ENCODE measurements at regions not wholly inside any gene's neighbourhood (a gene's known extent, or its start where the extent isn't known, plus 50 kb on each side); places are given as distances from the start of the nearest gene placed in this dataset.

- DNase-seq (ENCODE audit: extremely low read depth, low read depth) = no peak
- no peak for TF ChIP-seq CTCF (IDR thresholded peaks at IDR 0.05; ENCODE audit: low read depth, low read length, missing control alignments)
- no peak overlapping the region for H3K4me3 ChIP-seq (replicated peaks; ENCODE audit: low read depth, low read length)
These were observed 371.2 kb upstream of the NBEA start for GRCh38 chr13:34570698-34571353.

- TF ChIP-seq CTCF (IDR thresholded peaks at IDR 0.05; ENCODE audit: low read depth, low read length, missing control alignments) = no peak
- H3K4me3 ChIP-seq (replicated peaks; ENCODE audit: low read depth, low read length) = no peak overlapping the region
- no peak for DNase-seq (ENCODE audit: extremely low read depth, low read depth)
These were observed 370.4 kb upstream of the NBEA start for GRCh38 chr13:34571716-34572115.

GRCh38 chr13:34577051-34577450 lies 365.0 kb upstream of the NBEA start:
- DNase-seq (ENCODE audit: extremely low read depth, low read depth) = peak; percentile 6
- no peak overlapping the region for H3K4me3 ChIP-seq (replicated peaks; ENCODE audit: low read depth, low read length)
- TF ChIP-seq CTCF (IDR thresholded peaks at IDR 0.05; ENCODE audit: low read depth, low read length, missing control alignments) = no peak

- no peak overlapping the region for H3K4me3 ChIP-seq (replicated peaks; ENCODE audit: low read depth, low read length)
- no peak for TF ChIP-seq CTCF (IDR thresholded peaks at IDR 0.05; ENCODE audit: low read depth, low read length, missing control alignments)
- DNase-seq (ENCODE audit: extremely low read depth, low read depth) = no peak
These were observed 363.6 kb upstream of the NBEA start for GRCh38 chr13:34578471-34578870.

GRCh38 chr13:34578917-34579316 lies 363.2 kb upstream of the NBEA start:
- DNase-seq (ENCODE audit: extremely low read depth, low read depth) = no peak

GRCh38 chr13:34583181-34583580 lies 358.9 kb upstream of the NBEA start:
- H3K4me3 ChIP-seq (replicated peaks; ENCODE audit: low read depth, low read length) = no peak overlapping the region
- no peak for DNase-seq (ENCODE audit: extremely low read depth, low read depth)
- no peak for TF ChIP-seq CTCF (IDR thresholded peaks at IDR 0.05; ENCODE audit: low read depth, low read length, missing control alignments)

More at GRCh38 chr13:34578917-34579316, 363.2 kb upstream of the NBEA start:
- no peak for TF ChIP-seq CTCF (IDR thresholded peaks at IDR 0.05; ENCODE audit: low read depth, low read length, missing control alignments)
- no peak overlapping the region for H3K4me3 ChIP-seq (replicated peaks; ENCODE audit: low read depth, low read length)

- TF ChIP-seq CTCF (IDR thresholded peaks at IDR 0.05; ENCODE audit: low read depth, low read length, missing control alignments) = no peak
- DNase-seq (ENCODE audit: extremely low read depth, low read depth) = peak; percentile 5
- no peak overlapping the region for H3K4me3 ChIP-seq (replicated peaks; ENCODE audit: low read depth, low read length)
These were observed 354.5 kb upstream of the NBEA start for GRCh38 chr13:34587576-34587975.
